ENCODE measurements at regions not wholly inside any gene's neighbourhood (a gene's known extent, or its start where the extent isn't known, plus 50 kb on each side); places are given as distances from the start of the nearest gene placed in this dataset.

DNA sequence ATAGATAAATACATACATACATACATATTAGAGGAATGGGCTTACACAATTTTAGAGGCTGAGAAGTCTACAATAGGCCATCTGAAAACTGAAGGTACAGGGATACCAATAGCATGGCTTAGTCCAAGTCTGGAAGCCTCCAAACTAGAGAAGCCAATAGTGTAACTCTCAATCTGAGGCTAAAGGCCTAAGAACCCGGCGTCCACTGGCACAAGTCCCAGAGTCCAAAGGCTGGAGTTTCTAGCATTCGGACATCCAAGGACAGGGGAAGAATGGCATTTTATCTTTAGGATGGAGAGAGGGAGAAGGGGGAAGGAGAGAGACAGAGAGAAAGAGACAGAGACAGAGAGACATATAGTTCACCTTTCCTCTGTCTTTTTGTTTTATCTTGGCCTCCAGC lies 63.7 kb upstream of the SYT4 start:
- TF ChIP-seq, protein P1, sequence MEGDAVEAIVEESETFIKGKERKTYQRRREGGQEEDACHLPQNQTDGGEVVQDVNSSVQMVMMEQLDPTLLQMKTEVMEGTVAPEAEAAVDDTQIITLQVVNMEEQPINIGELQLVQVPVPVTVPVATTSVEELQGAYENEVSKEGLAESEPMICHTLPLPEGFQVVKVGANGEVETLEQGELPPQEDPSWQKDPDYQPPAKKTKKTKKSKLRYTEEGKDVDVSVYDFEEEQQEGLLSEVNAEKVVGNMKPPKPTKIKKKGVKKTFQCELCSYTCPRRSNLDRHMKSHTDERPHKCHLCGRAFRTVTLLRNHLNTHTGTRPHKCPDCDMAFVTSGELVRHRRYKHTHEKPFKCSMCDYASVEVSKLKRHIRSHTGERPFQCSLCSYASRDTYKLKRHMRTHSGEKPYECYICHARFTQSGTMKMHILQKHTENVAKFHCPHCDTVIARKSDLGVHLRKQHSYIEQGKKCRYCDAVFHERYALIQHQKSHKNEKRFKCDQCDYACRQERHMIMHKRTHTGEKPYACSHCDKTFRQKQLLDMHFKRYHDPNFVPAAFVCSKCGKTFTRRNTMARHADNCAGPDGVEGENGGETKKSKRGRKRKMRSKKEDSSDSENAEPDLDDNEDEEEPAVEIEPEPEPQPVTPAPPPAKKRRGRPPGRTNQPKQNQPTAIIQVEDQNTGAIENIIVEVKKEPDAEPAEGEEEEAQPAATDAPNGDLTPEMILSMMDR (IDR thresholded peaks at IDR 0.05; ENCODE audit: insufficient read depth, low read length, poor library complexity, severe bottlenecking): no peak
- TF ChIP-seq EZH2phosphoT487 (conservative IDR thresholded peaks at IDR 0.05; ENCODE audit: low read length): no peak

Measured in SU-DHL-6 (cell line).